Renal pelvis (tissue), 1 donor: ENCODE measurements at regions not wholly inside any gene's neighbourhood (a gene's known extent, or its start where the extent isn't known, plus 50 kb on each side); places are given as distances from the start of the nearest gene placed in this dataset.
"Not testable (repeated sequence)": the region's sequence is repeated elsewhere in the genome, so short reads cannot be mapped to it uniquely, and the experiment has no call there.

Experiments
- DNase-seq: peaks from one replicate; pipeline ENCODE4 v3.0.0-alpha.2; 2013

GRCh38 chr4:107391630-107392028 lies 328.4 kb downstream of the PAPSS1 start:
- DNase-seq: no peak

GRCh38 chr4:107391009-107391629 lies 328.9 kb downstream of the PAPSS1 start:
- no peak for DNase-seq

- DNase-seq: no peak
Observed at GRCh38 chr4:107389965-107390364, 330.1 kb downstream of the PAPSS1 start.

- DNase-seq: no peak
Observed at GRCh38 chr4:107388736-107389274, 331.2 kb downstream of the PAPSS1 start.

GRCh38 chr4:107380836-107381438 lies 339.1 kb downstream of the PAPSS1 start:
- DNase-seq: no peak

GRCh38 chr4:107380190-107380589 lies 339.8 kb downstream of the PAPSS1 start:
- DNase-seq: no peak

- DNase-seq: no peak
Observed at GRCh38 chr4:107379054-107379869, 340.8 kb downstream of the PAPSS1 start.

GRCh38 chr4:107376293-107376692 lies 340.2 kb upstream of the DKK2 start:
- DNase-seq: no peak

- DNase-seq: no peak
Observed at GRCh38 chr4:107366900-107367299, 330.8 kb upstream of the DKK2 start.

- no peak for DNase-seq
Observed at GRCh38 chr4:107366016-107366735, 330.1 kb upstream of the DKK2 start.

- no peak for DNase-seq
Observed at GRCh38 chr4:107363125-107363524, 327.0 kb upstream of the DKK2 start.

- DNase-seq: no peak
Observed at GRCh38 chr4:107359208-107359607, 323.1 kb upstream of the DKK2 start.

- not testable (repeated sequence) for DNase-seq
Observed at GRCh38 chr4:107354304-107354703, 318.2 kb upstream of the DKK2 start.

- no peak for DNase-seq
Observed at GRCh38 chr4:107351196-107351595, 315.1 kb upstream of the DKK2 start.

GRCh38 chr4:107349732-107350131 lies 313.6 kb upstream of the DKK2 start:
- no peak for DNase-seq

GRCh38 chr4:107349266-107349665 lies 313.2 kb upstream of the DKK2 start:
- DNase-seq: no peak

GRCh38 chr4:107348188-107349050 lies 312.3 kb upstream of the DKK2 start:
- no peak for DNase-seq

- DNase-seq: no peak
Observed at GRCh38 chr4:107333518-107333917, 297.4 kb upstream of the DKK2 start.

- not testable (repeated sequence) for DNase-seq
Observed at GRCh38 chr4:107332656-107333055, 296.5 kb upstream of the DKK2 start.

GRCh38 chr4:107330916-107331315 lies 294.8 kb upstream of the DKK2 start:
- DNase-seq: no peak

- no peak for DNase-seq
Observed at GRCh38 chr4:107319386-107319785, 283.3 kb upstream of the DKK2 start.
